ENCODE measurements at regions not wholly inside any gene's neighbourhood (a gene's known extent, or its start where the extent isn't known, plus 50 kb on each side); places are given as distances from the start of the nearest gene placed in this dataset.
"Not testable (repeated sequence)": the region's sequence is repeated elsewhere in the genome, so short reads cannot be mapped to it uniquely, and the experiment has no call there.

- not testable (repeated sequence) for TF ChIP-seq POLR2A, CTCF (IDR thresholded peaks at IDR 0.05)
These were observed 67.0 kb upstream of the CHD6 start for GRCh38 chr20:41685145-41685544.

All from heart left ventricle (tissue), 13 donors.